ENCODE measurements at regions not wholly inside any gene's neighbourhood (a gene's known extent, or its start where the extent isn't known, plus 50 kb on each side); places are given as distances from the start of the nearest gene placed in this dataset.

GRCh38 chr6:154582696-154583095, 72.2 kb upstream of the CNKSR3 start:
- TF ChIP-seq, protein P1, sequence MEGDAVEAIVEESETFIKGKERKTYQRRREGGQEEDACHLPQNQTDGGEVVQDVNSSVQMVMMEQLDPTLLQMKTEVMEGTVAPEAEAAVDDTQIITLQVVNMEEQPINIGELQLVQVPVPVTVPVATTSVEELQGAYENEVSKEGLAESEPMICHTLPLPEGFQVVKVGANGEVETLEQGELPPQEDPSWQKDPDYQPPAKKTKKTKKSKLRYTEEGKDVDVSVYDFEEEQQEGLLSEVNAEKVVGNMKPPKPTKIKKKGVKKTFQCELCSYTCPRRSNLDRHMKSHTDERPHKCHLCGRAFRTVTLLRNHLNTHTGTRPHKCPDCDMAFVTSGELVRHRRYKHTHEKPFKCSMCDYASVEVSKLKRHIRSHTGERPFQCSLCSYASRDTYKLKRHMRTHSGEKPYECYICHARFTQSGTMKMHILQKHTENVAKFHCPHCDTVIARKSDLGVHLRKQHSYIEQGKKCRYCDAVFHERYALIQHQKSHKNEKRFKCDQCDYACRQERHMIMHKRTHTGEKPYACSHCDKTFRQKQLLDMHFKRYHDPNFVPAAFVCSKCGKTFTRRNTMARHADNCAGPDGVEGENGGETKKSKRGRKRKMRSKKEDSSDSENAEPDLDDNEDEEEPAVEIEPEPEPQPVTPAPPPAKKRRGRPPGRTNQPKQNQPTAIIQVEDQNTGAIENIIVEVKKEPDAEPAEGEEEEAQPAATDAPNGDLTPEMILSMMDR (IDR thresholded peaks at IDR 0.05; ENCODE audit: low read depth, low read length, missing control alignments), result no peak
- in situ Hi-C loops (cut with HindIII; ENCODE audit: low pct_ligation_motif_present, low sequenced_read_pairs), result no loop called here

GRCh38 chr6:154583546-154584188, 73.2 kb upstream of the CNKSR3 start:
- DNase-seq, result no peak

More at GRCh38 chr6:154582696-154583095, 72.2 kb upstream of the CNKSR3 start:
- no peak for DNase-seq
- H3K36me3 ChIP-seq (replicated peaks), result no peaks in the 10 kb centered on the region
- H3K27me3 ChIP-seq (replicated peaks), result no peaks in the 10 kb centered on the region
- H3K4me3 ChIP-seq (ENCODE audit: low read depth, low read length), result no peak overlapping the region
- no peak overlapping the region for H3K27ac ChIP-seq

GRCh38 chr6:154590756-154591155, 80.3 kb upstream of the CNKSR3 start:
- TF ChIP-seq, protein P1 (IDR thresholded peaks at IDR 0.05; ENCODE audit: low read depth, low read length, missing control alignments), result no peak
- no peak for DNase-seq

More at GRCh38 chr6:154583546-154584188, 73.2 kb upstream of the CNKSR3 start:
- TF ChIP-seq, protein P1 (IDR thresholded peaks at IDR 0.05; ENCODE audit: low read depth, low read length, missing control alignments), result no peak
- no peaks in the 10 kb centered on the region for H3K36me3 ChIP-seq (replicated peaks)
- no peaks in the 10 kb centered on the region for H3K27me3 ChIP-seq (replicated peaks)
- in situ Hi-C loops (cut with HindIII; ENCODE audit: low pct_ligation_motif_present, low sequenced_read_pairs), result no loop called here
- H3K27ac ChIP-seq, result no peak overlapping the region
- H3K4me3 ChIP-seq (ENCODE audit: low read depth, low read length), result no peak overlapping the region

GRCh38 chr6:154591234-154591633, 80.7 kb upstream of the CNKSR3 start:
- Histone ChIP-seq H3K4me3 (ENCODE audit: low read depth, low read length) (no peak overlapping the region), H3K27me3 (replicated peaks) (no peaks in the 10 kb centered on the region), H3K36me3 (replicated peaks) (no peaks in the 10 kb centered on the region), H3K27ac (no peak overlapping the region)
- in situ Hi-C loops (cut with HindIII; ENCODE audit: low pct_ligation_motif_present, low sequenced_read_pairs), result no loop called here
- TF ChIP-seq, protein P1 (IDR thresholded peaks at IDR 0.05; ENCODE audit: low read depth, low read length, missing control alignments), result no peak
- no peak for DNase-seq

More at GRCh38 chr6:154590756-154591155, 80.3 kb upstream of the CNKSR3 start:
- in situ Hi-C loops (cut with HindIII; ENCODE audit: low pct_ligation_motif_present, low sequenced_read_pairs), result no loop called here
- Histone ChIP-seq H3K4me3 (ENCODE audit: low read depth, low read length) (no peak overlapping the region), H3K27me3 (replicated peaks) (no peaks in the 10 kb centered on the region), H3K27ac (no peak overlapping the region), H3K36me3 (replicated peaks) (no peaks in the 10 kb centered on the region)

- no peak for DNase-seq
- TF ChIP-seq, protein P1 (IDR thresholded peaks at IDR 0.05; ENCODE audit: low read depth, low read length, missing control alignments), result no peak
- H3K4me3 ChIP-seq (ENCODE audit: low read depth, low read length), result no peak overlapping the region
- in situ Hi-C loops (cut with HindIII; ENCODE audit: low pct_ligation_motif_present, low sequenced_read_pairs), result no loop called here
- no peak overlapping the region for H3K27ac ChIP-seq
- no peaks in the 10 kb centered on the region for H3K36me3 ChIP-seq (replicated peaks)
- H3K27me3 ChIP-seq (replicated peaks), result no peaks in the 10 kb centered on the region
Observed at GRCh38 chr6:154592199-154592860, 81.8 kb upstream of the CNKSR3 start.

All from brain microvascular endothelial cell (primary cell).